GM18498 (cell line): ENCODE measurements at regions not wholly inside any gene's neighbourhood (a gene's known extent, or its start where the extent isn't known, plus 50 kb on each side); places are given as distances from the start of the nearest gene placed in this dataset.
A peak's percentile ranks its signal among the peaks of the same experiment; 100 is the strongest.
"Not testable (repeated sequence)": the region's sequence is repeated elsewhere in the genome, so short reads cannot be mapped to it uniquely, and the experiment has no call there.

Experiments used
- ATAC-seq: cut with Tn5 transposase; IDR thresholded peaks from one replicate; pipeline ENCODE4 v1.9.1; 2021; ENCODE audit warnings: mild to moderate bottlenecking, moderate library complexity; ENCODE audit not compliant: unreplicated experiment

DNA sequence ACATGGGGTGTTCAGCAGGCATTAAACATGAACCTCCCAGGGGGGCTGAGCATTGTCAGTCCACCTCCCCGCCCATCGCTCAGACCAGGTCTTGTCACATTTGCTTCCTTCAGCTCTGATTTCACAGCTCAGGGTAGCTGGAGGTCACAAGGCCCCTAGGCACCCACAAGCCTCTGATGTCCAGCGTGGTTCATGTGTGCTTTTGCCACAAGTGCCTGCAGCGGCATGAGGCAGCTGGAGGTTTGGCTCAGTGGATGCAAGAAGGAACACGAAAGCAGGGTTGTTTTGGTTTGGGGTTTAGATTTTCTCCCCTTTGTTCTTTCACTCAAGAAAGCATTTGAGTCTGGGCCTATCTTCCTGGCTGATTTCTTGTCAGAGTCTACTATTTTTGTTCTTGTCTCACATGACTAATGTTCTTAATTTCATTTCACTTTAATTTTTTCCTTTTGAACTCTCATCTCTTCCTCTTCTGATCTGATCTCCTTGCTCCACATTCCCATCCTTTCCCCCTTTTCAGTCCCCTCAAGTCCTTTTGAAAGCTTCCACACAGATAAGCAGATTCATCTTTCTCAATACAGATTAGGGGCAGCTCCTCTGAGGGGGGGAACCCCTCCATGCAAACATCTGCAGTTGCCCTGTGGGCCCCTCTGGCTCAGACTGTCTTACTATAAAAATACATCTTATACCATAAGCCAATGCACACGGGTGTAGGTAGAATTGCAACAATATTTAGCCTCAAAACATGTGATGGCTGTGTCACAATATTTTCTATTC, 68.1 kb upstream of the CEP85L start:
- ATAC-seq, result peak; percentile 65

DNA sequence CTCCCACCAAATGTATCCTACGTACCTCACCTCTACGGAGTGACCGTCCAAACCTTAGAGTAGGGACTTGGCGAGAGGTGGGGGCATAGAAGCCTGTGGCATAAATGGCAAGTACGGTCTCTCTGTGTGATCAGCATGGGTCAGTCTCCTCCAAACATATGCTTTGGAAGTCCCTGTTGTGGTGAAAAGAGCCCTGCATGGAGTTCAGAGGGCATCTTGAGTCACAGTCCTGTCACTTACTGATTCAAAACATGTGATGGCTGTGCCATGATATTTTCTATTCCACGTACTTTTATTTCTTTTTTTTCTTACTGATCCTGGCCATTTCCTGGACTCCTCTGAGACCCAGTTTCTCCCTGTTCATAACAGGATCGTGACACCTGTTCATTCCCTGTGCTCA, 67.5 kb upstream of the CEP85L start:
- ATAC-seq, result no peak

DNA sequence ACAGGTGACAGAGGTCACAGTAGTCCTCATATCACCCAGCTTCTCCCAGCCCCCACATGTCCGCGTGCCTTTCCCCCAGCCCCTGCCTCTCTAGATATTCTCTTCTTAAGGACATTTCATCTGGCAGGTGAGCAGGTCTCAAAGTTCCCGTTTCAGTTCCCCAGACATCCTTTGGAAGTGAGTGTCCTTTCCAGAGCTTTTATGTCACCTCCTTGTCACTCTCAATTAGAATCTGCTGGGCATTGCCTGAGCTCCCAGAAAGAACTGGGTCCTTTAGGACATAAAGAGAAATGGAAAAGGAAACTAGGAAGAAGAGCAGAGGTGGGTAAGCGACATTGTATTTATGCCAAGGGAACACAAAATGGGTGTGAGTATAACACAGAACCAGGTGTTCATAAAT, 66.9 kb upstream of the CEP85L start:
- no peak for ATAC-seq

DNA sequence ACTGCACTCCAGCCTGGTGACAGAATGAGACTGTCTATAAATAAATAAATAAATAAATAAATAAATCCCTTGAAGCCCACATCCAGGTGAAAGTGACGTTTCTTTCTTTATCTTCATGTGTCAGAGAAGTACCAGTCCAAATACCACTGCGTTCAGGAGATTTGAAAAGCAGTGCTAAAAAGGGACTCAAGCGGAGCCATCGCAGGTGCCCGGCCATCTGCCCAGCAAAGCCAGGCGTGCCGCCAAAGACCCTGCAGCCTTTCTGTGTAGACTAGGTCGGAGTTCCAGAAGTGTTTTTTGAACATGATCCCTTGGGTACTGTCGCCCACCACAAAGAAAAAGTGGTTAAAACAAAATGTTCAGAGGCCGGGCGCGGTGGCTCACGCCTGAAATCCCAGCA, 65.7 kb upstream of the CEP85L start:
- no peak for ATAC-seq

DNA sequence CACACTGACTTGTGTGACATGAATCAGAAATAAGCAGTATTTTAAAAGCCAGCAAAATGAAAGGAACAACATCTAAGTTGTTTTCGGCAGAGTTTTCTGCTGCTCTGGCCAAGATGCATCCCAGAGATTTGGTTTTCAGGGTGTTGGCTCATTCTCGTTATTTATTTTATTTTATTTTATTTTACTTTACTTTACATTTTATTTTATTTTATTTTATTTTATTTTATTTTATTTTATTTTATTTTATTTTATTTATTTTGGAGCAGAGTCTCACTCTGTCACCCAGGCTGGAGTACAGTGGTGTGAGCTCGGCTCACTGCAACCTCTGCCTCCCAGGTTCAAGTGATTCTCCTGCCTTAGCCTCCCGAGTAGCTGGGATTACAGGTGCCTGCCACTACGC, 64.5 kb upstream of the CEP85L start:
- not testable (repeated sequence) for ATAC-seq

DNA sequence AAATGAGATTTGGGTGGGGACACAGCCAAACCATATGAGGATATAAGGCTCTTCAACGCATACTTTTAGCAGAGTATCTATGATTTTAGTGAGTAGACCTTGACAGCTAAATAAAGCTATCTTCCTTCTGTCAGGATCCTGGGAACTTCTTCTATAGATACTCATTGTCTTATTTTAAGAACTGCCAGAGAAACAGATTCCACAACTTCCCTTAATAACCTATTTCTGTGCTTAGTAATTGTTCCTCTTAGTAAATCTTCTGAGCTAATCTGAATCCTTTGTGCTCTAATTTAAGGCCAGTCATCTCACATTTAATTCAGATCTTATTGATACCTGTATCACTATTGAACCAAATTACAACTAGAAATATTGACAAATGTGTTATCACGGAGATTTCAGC, 64.0 kb upstream of the CEP85L start:
- ATAC-seq, result no peak

DNA sequence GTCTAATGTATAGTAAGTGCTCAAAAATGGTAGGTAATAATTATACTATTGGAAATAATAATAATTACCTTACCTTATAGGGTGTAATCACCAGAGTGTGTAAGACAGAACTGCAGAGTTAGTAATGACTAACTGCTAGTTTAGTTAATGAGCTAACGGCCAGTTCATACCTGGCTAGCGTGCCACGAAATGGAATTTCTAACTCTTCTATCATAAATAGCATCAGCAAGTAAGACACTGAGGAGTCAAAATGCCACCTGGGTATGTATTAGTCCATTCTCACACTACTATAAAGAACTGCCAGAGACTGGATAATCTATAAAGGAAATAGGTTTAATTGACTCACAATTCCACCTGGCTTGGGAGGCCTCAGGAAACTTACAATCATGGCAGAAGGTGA, 63.4 kb upstream of the CEP85L start:
- no peak for ATAC-seq

DNA sequence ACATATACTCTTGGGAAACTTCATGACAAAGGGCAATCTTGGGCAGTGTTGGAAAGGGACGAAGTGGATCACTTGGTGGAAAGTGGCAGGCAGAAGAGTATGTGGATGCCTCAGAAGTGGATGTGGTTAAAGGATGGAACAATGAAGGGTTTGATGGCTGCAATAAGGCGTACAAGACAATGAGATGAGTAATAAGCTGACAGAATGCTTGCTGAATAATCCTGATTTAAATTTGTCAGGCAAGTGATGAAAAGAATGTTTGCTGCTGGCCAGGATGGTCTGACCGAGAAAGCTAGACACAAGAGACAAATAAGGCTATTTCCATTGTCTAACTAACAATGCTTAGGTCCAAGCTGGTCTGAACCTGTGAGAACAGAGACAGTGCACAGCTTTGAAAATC, 61.6 kb upstream of the CEP85L start:
- no peak for ATAC-seq

DNA sequence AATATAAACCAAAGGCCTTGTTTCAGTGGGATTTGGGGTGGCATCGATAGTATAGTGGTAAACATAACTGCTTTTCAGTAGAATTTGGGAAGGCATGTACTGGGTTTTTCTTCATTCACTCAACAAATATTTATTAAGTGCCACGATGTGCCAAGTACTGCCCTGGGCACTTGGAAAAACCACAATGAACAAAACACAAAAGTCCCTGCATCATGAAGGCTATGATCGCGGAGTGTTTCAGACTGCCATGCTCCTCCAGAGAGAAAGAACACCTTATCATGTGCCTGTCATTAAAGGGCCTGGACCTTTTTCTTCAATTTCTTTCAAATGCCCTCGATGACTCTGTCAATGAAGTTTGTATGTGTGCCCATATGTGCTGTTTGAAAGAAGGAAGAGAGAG, 59.2 kb upstream of the CEP85L start:
- ATAC-seq, result no peak

DNA sequence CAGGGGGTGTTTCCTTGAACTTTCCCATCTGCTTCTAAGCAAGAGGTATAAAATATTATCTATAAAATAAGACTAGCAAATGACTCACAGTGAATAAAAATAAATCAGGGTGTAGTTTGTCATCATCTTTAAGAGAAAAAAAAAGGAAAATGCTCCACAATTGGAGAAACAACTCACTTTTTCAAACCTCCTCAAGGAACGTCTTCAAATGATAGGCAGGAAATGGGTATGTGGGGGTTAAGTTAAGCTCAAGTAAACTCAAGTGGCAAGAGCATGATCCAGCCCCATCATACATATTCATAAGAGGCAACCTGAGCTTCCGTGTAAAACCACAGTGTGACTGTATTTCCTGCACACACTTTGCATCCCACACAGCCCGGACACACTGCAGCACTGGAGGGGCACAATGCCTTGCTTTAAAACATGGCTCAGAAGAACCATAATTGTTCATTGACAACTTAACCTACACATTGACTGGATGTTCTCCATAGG, 58.5 kb upstream of the CEP85L start:
- peak; percentile 93 for ATAC-seq

DNA sequence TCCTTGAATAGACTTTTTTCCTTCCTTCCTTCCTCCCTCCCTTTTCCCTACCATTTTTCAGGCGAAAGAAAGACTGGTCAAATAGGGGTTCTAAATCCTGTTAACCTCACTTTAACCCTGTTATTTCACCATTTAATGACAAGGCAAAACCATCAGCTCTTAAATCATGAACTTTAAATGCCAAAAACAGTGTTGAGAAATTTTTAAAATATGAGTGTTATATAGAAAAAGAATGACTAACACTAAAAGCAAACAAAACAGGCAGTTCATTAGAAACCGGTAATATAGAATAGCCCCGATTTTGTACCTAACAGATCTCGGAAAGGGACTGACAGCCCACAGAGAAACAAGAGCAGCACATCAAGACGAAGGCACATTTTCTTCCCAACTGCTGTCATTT, 57.4 kb upstream of the CEP85L start:
- ATAC-seq, result no peak

DNA sequence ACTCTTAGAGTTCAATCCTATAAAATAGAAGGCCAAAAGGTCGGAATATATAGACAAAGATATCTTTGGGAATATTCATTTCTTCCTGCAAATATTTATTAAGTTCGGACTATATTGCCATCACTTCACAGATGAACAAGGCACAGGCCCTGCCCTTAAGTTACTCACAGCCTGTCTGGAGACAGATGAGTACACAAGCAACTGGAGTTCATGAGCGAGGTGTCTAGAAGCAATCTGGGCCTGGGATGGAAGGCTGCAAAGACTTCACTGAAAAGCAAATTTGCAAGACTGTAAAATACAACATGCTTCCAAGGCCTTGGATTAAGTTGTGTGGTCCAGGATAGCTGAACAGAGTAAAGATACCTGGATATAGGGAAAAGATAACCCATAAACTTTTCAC, 56.7 kb upstream of the CEP85L start:
- ATAC-seq, result no peak

DNA sequence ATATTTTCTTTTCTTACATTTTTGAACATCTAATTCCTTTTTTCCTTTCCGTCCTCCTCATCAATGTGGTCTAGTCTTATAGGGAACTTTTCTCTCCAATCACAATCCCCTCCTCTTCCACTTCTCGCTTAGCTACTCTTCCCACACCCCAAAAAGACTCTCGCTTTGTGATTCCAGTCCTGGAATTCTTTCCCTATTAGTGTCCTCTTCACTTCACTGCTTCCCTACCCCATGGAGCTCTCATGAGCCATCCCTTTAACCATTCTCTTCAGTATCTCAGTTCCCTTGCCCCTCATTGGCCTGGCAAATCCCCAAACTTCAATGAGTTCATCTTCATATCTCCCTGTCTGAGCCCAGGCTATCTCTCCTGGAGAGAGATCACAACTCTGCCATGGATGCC, 55.3 kb upstream of the CEP85L start:
- ATAC-seq, result no peak

DNA sequence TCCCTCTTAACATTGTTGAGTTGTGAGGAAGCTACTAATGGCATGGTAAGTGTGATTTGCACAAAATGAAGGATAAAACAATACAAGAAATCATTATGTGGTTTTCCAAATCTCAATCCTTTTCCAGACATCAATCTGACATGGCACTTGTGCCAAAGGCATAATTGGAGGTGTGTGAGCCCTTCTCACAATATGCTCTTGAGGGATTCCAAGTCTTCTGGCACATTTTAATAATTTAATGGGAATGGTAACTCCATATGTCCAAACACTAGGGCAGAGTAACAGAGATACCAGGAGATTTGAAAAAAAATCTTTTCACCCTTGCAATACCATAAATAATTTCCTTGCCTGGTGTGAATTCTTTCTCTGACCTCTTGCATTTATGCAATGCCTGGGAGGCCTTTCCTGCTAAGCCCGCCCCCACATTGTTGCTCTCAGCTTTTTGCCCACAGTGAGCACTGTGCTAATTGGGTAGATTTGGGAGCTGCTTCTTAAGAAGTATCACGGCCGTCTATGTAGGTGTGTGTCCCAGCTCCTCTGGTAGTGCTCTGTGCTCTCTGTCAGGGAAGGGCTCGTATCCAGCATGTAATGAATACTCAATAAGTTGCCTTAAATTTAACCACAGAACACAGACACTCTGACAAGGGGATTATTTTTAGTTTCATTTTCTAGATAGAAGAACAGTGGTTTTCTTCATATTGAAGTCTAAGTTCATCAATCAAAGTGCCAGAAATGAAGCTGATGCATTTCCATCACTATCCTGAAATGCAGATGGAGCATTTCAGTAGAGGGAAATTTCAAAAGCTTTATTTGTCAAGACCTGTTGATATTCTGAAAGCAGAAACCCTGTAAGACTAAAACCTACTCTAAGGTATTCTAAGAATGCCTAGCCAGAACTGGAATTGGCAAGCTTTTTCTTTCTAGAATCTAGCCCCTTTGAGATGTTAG, 54.4 kb upstream of the CEP85L start:
- ATAC-seq, result peak; percentile 33

DNA sequence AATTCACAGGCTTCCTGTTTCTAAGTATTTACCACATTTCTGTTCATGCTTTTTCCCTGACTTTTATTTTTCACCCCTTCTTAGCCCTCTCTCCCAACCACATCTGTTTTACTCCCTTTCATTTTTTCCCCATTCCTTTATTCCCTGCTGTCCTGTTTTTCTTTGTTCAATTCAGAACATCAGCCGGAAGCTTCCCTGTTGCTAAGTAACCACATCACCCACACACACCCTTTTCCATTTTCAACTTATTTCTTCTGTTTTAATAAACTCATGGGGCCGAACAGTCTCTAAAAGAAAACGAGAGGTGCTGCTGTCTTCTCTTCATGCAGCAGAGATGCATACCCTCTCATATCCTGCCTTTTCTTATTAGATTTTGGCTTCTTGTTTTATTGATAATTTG, 53.5 kb upstream of the CEP85L start:
- ATAC-seq, result no peak

DNA sequence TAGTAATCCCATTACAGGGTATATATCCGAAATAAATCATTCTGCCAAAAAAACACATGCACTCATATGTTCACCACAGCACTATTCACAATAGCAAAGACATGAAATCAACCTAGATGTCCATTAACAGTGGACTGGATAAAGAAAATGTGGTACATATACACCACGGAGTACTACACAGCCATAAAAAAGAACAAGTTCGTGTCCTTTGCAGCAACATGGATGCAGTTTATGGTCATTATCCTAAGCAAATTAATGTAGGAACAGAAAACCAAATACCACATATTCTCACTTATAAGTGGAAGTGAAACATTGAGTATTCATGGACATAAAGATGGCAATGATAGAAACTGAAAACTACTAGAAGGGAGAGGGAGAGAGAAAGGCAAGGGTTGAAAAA, 49.9 kb upstream of the CEP85L start:
- not testable (repeated sequence) for ATAC-seq
